ENCODE measurements at regions not wholly inside any gene's neighbourhood (a gene's known extent, or its start where the extent isn't known, plus 50 kb on each side); places are given as distances from the start of the nearest gene placed in this dataset.

GRCh38 chr15:91789136-91789535 lies 64.4 kb upstream of the SLCO3A1 start:
- TF ChIP-seq EZH2 (IDR thresholded peaks at IDR 0.05; ENCODE audit: low read depth, unreplicated experiment) (no peak), POLR2AphosphoS5 (IDR thresholded peaks at IDR 0.05; ENCODE audit: low read depth) (no peak), ETS1 (IDR thresholded peaks at IDR 0.05) (no peak), EZH2phosphoT487 (IDR thresholded peaks at IDR 0.05; ENCODE audit: unreplicated experiment) (no peak), CREB1 (CRISPR knock-in tag; IDR thresholded peaks at IDR 0.05; ENCODE audit: low read depth) (no peak), REST (IDR thresholded peaks at IDR 0.05; ENCODE audit: unreplicated experiment) (no peak), NANOG (IDR thresholded peaks at IDR 0.05; ENCODE audit: borderline replicate concordance) (no peak)
- TF ChIP-seq, protein P1, sequence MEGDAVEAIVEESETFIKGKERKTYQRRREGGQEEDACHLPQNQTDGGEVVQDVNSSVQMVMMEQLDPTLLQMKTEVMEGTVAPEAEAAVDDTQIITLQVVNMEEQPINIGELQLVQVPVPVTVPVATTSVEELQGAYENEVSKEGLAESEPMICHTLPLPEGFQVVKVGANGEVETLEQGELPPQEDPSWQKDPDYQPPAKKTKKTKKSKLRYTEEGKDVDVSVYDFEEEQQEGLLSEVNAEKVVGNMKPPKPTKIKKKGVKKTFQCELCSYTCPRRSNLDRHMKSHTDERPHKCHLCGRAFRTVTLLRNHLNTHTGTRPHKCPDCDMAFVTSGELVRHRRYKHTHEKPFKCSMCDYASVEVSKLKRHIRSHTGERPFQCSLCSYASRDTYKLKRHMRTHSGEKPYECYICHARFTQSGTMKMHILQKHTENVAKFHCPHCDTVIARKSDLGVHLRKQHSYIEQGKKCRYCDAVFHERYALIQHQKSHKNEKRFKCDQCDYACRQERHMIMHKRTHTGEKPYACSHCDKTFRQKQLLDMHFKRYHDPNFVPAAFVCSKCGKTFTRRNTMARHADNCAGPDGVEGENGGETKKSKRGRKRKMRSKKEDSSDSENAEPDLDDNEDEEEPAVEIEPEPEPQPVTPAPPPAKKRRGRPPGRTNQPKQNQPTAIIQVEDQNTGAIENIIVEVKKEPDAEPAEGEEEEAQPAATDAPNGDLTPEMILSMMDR (conservative IDR thresholded peaks at IDR 0.05; ENCODE audit: low read depth in 2 of 2): no peak
